ENCODE measurements at regions not wholly inside any gene's neighbourhood (a gene's known extent, or its start where the extent isn't known, plus 50 kb on each side); places are given as distances from the start of the nearest gene placed in this dataset.

- TF ChIP-seq CTCF (IDR thresholded peaks at IDR 0.05): no peak
- TF ChIP-seq POLR2A (IDR thresholded peaks at IDR 0.05): no peak
Observed at GRCh38 chr1:60271041-60271440, 197.5 kb upstream of the C1orf87 start.

All from breast epithelium (tissue), 3 donors.